K562 (cell line): ENCODE measurements at regions not wholly inside any gene's neighbourhood (a gene's known extent, or its start where the extent isn't known, plus 50 kb on each side); places are given as distances from the start of the nearest gene placed in this dataset.

Source experiments
- NR3C1 ChIP-seq: sonication (generic); formaldehyde crosslinking; IDR thresholded peaks from 2 replicates; pipeline ENCODE4 v1.8.1; 2022; ENCODE audit warnings: missing genetic modification reagents
- TRIM28 ChIP-seq: fragments of 450-650 bp; IDR thresholded peaks from 2 replicates; pipeline ENCODE4 v1.6.1; 2017

DNA sequence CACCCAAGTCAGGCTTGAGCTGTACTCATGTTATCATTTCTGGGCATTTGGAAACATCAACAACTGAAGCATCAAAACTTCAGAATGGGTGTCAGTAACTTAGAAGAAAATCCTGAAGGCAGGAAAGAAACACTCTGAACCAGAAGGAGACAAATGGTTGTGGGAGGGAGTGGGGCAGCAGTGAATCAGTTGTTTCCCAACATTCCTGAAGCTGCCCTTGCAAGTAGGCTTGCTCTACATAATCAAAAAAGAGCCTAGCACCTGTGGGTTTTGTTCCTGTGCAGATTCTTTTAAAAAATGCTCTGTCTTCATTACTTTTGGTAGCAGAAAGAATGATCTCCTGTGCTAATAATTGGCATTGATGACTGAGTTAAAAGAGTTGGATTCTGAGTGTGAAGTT, 424.2 kb upstream of the GRIA1 start:
- TF ChIP-seq NR3C1 (CRISPR knock-in tag) (no peak), TRIM28 (no peak)
